ENCODE measurements at regions not wholly inside any gene's neighbourhood (a gene's known extent, or its start where the extent isn't known, plus 50 kb on each side); places are given as distances from the start of the nearest gene placed in this dataset. TPM values are rescaled to one million over a fixed set of nuclear protein-coding genes. Genes with fewer than 3 reads are reported as not detected.
"Not testable (repeated sequence)": the region's sequence is repeated elsewhere in the genome, so short reads cannot be mapped to it uniquely, and the experiment has no call there.

- not testable (repeated sequence) for H3K9me3 ChIP-seq (ENCODE audit: control insufficient read depth, insufficient read depth, low read length); H3K27ac ChIP-seq (ENCODE audit: low read depth, low read length); H3K27me3 ChIP-seq (ENCODE audit: control insufficient read depth, insufficient read depth, low read length); H3K4me1 ChIP-seq (ENCODE audit: control insufficient read depth, insufficient read depth, low read length); H3K36me3 ChIP-seq (ENCODE audit: control insufficient read depth, insufficient read depth, low read length); H3K4me3 ChIP-seq (ENCODE audit: low read depth, low read length); DNase-seq (ENCODE audit: low read depth in 4 of 6, low spot score in 6 of 6)
- WGBS (ENCODE audit: insufficient coverage), result no CpG with 5 or more reads among the region's 1 CpG
Measured at GRCh38 chrY:16341592-16341991, 1538.4 kb downstream of the CDY2B start.

GRCh38 chrY:16330032-16330758 is 1549.8 kb downstream of the CDY2B start:
- H3K4me1 ChIP-seq (ENCODE audit: control insufficient read depth, insufficient read depth, low read length); H3K36me3 ChIP-seq (ENCODE audit: control insufficient read depth, insufficient read depth, low read length); H3K4me3 ChIP-seq (ENCODE audit: low read depth, low read length); DNase-seq (ENCODE audit: low read depth in 4 of 6, low spot score in 6 of 6); H3K9me3 ChIP-seq (ENCODE audit: control insufficient read depth, insufficient read depth, low read length); H3K27me3 ChIP-seq (ENCODE audit: control insufficient read depth, insufficient read depth, low read length); H3K27ac ChIP-seq (ENCODE audit: low read depth, low read length): not testable (repeated sequence)
- no CpG with 5 or more reads among the region's 6 CpGs for WGBS (ENCODE audit: insufficient coverage)

- not testable (repeated sequence) for H3K36me3 ChIP-seq (ENCODE audit: control insufficient read depth, insufficient read depth, low read length); H3K4me1 ChIP-seq (ENCODE audit: control insufficient read depth, insufficient read depth, low read length); H3K27ac ChIP-seq (ENCODE audit: low read depth, low read length); H3K27me3 ChIP-seq (ENCODE audit: control insufficient read depth, insufficient read depth, low read length); DNase-seq (ENCODE audit: low read depth in 4 of 6, low spot score in 6 of 6); H3K4me3 ChIP-seq (ENCODE audit: low read depth, low read length); H3K9me3 ChIP-seq (ENCODE audit: control insufficient read depth, insufficient read depth, low read length)
- no CpG with 5 or more reads among the region's 8 CpGs for WGBS (ENCODE audit: insufficient coverage)
Measured at GRCh38 chrY:16329135-16329820, 1550.7 kb downstream of the CDY2B start.

Small RNAs in the stretch of these regions (small RNA-seq; reads per million reads assigned to genes)
- not detected for gene RNU6-184P (ENCODE audit: low replicate concordance)
